DMS153 treated with DMSO at 0.1 percent for 48 hours (cell line): ENCODE measurements at regions not wholly inside any gene's neighbourhood (a gene's known extent, or its start where the extent isn't known, plus 50 kb on each side); places are given as distances from the start of the nearest gene placed in this dataset.
"Not testable (repeated sequence)": the region's sequence is repeated elsewhere in the genome, so short reads cannot be mapped to it uniquely, and the experiment has no call there.

Experiments used
- DNase-seq: peaks from one replicate; lab custom pipeline; 2025; ENCODE audit not compliant: unreplicated experiment; lab: John Stamatoyannopoulos, UW

GRCh38 chr18:63071701-63072141, 247.8 kb downstream of the BCL2 start:
- no peak for DNase-seq

- DNase-seq: no peak
Observed at GRCh38 chr18:63070767-63071502, 248.6 kb downstream of the BCL2 start.

- DNase-seq: no peak
Observed at GRCh38 chr18:63069496-63069895, 250.1 kb downstream of the BCL2 start.

GRCh38 chr18:63067939-63068338, 251.6 kb downstream of the BCL2 start:
- DNase-seq: no peak

- no peak for DNase-seq
Observed at GRCh38 chr18:63065172-63065571, 254.4 kb downstream of the BCL2 start.

GRCh38 chr18:63063171-63063570, 256.4 kb downstream of the BCL2 start:
- no peak for DNase-seq

- no peak for DNase-seq
Observed at GRCh38 chr18:63062246-63062645, 257.3 kb downstream of the BCL2 start.

GRCh38 chr18:63061303-63061702, 258.3 kb downstream of the BCL2 start:
- no peak for DNase-seq

GRCh38 chr18:63058521-63058920, 261.0 kb downstream of the BCL2 start:
- no peak for DNase-seq

- DNase-seq: no peak
Observed at GRCh38 chr18:63057707-63058106, 261.9 kb downstream of the BCL2 start.

- no peak for DNase-seq
Observed at GRCh38 chr18:63054901-63055584, 264.5 kb downstream of the BCL2 start.

GRCh38 chr18:63051928-63052327, 267.6 kb downstream of the BCL2 start:
- DNase-seq: no peak

- DNase-seq: not testable (repeated sequence)
Observed at GRCh38 chr18:63050667-63051395, 268.7 kb downstream of the BCL2 start.

GRCh38 chr18:63046375-63046774, 273.2 kb downstream of the BCL2 start:
- DNase-seq: no peak

- DNase-seq: no peak
Observed at GRCh38 chr18:63043516-63043915, 276.1 kb downstream of the BCL2 start.

GRCh38 chr18:63042351-63042750, 277.2 kb downstream of the BCL2 start:
- DNase-seq: no peak

- DNase-seq: peak; percentile 47
Observed at GRCh38 chr18:63040788-63041410, 278.7 kb downstream of the BCL2 start.

- no peak for DNase-seq
Observed at GRCh38 chr18:63037491-63037890, 282.1 kb downstream of the BCL2 start.

GRCh38 chr18:63031375-63031774, 288.2 kb downstream of the BCL2 start:
- no peak for DNase-seq
